Neural crest cell (in vitro differentiated cells): ENCODE measurements at regions not wholly inside any gene's neighbourhood (a gene's known extent, or its start where the extent isn't known, plus 50 kb on each side); places are given as distances from the start of the nearest gene placed in this dataset.

Source experiments
- DNase-seq: peaks from one replicate; pipeline ENCODE4 v3.0.0; 2021; ENCODE audit warnings: low read depth, mixed read lengths, low spot score
- H3K27ac Mint-ChIP-seq: one replicate; pipeline ENCODE4 v1.8.0; 2021; ENCODE audit warnings: mild to moderate bottlenecking, mixed read lengths; ENCODE audit not compliant: unreplicated experiment
- H3K27me3 Mint-ChIP-seq: 2 replicates; pipeline ENCODE4 v1.8.0; 2021; ENCODE audit warnings: low read depth, mild to moderate bottlenecking, mixed read lengths
- H3K36me3 Mint-ChIP-seq: 2 replicates; pipeline ENCODE4 v1.8.0; 2021; ENCODE audit warnings: low read depth, mild to moderate bottlenecking, mixed read lengths
- H3K4me1 Mint-ChIP-seq: 2 replicates; pipeline ENCODE4 v1.8.0; 2021; ENCODE audit warnings: mixed read lengths
- H3K4me3 Mint-ChIP-seq: one replicate; pipeline ENCODE4 v1.8.0; 2021; ENCODE audit warnings: mild to moderate bottlenecking, mixed read lengths
- H3K9me3 Mint-ChIP-seq: 2 replicates; pipeline ENCODE4 v1.8.0; 2021; ENCODE audit warnings: mixed read lengths
- TF ChIP-seq, protein P1 (sequence below): fragments of 200-600 bp; sonication (generic); conservative IDR thresholded peaks from 2 replicates; pipeline ENCODE4 v1.5.0; 2021; ENCODE audit warnings: antibody characterized with exemption, mild to moderate bottlenecking

DNA sequence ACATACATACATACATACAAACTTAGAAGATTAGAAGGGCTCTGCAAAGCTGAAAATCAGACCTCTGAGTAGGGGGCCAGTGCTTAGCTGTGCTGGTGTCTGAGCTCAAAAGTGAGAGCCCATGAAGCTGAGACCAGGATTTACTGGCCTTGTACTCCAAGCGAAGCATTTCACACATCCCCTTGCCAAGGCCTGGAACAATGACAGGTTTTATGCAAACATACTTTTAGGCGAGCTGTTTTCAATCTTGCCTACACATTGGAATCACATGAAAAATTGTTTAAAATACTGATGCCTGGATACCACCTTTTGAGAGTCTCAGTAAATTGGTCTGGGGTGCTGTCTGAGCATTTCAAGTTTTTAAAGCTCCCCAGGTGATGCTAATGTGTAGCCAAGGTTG, 80.9 kb upstream of the SRSF6 start:
- no peak overlapping the region for H3K27ac Mint-ChIP-seq
- no peaks in the 10 kb centered on the region for H3K36me3 Mint-ChIP-seq
- H3K4me3 Mint-ChIP-seq, result no peak overlapping the region
- no peak for DNase-seq
- TF ChIP-seq, protein P1, sequence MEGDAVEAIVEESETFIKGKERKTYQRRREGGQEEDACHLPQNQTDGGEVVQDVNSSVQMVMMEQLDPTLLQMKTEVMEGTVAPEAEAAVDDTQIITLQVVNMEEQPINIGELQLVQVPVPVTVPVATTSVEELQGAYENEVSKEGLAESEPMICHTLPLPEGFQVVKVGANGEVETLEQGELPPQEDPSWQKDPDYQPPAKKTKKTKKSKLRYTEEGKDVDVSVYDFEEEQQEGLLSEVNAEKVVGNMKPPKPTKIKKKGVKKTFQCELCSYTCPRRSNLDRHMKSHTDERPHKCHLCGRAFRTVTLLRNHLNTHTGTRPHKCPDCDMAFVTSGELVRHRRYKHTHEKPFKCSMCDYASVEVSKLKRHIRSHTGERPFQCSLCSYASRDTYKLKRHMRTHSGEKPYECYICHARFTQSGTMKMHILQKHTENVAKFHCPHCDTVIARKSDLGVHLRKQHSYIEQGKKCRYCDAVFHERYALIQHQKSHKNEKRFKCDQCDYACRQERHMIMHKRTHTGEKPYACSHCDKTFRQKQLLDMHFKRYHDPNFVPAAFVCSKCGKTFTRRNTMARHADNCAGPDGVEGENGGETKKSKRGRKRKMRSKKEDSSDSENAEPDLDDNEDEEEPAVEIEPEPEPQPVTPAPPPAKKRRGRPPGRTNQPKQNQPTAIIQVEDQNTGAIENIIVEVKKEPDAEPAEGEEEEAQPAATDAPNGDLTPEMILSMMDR, result no peak
- peaks cover 34% of the 10 kb centered on the region for H3K27me3 Mint-ChIP-seq
- peaks cover 4% of the 10 kb centered on the region for H3K9me3 Mint-ChIP-seq
- H3K4me1 Mint-ChIP-seq, result no peaks in the 10 kb centered on the region

DNA sequence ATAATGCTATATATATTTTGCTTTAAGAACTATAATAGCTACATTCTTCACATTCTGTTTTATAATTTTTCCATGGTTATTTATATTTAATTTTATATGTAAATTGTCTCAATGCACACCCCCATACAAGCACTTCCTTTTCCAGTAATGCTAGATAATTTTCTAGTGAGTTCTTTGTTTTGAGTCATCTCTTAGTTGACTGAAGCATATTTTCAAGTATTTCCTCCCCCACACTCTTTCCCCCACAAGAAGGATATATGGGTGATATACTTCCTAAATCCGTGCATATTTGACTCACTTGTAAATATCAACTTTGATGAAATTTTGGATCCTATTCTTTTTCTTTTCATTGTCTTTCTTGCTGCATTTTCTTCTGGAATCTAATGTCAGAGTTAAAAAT, 82.1 kb upstream of the SRSF6 start:
- Mint-ChIP-seq H3K9me3 (peaks cover 4% of the 10 kb centered on the region), H3K27me3 (peaks cover 34% of the 10 kb centered on the region), H3K4me1 (no peaks in the 10 kb centered on the region), H3K36me3 (no peaks in the 10 kb centered on the region), H3K27ac (no peak overlapping the region), H3K4me3 (no peak overlapping the region)
- no peak for DNase-seq
- TF ChIP-seq, protein P1, result no peak

DNA sequence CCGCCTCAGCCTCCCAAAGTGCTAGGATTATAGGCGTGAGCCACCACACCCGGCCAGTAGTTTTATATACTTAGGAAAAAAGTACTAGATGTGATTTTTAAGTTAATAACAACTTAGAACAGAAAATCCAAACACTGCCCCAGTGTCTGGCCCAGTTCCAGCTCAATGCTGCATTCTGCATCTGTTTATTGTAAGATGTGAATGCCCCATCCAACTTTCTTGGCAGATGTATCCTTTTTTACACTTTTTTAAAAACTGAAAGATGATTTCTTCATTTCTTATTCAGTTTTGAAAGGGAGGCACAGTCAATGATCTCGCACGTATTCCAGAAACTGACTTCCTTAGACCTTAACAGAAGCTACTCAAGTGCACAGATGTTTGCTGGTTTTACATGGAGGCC, 85.6 kb upstream of the SRSF6 start:
- DNase-seq, result no peak
- Mint-ChIP-seq H3K36me3 (no peaks in the 10 kb centered on the region), H3K27me3 (peaks cover 32% of the 10 kb centered on the region), H3K4me1 (no peaks in the 10 kb centered on the region), H3K4me3 (no peak overlapping the region), H3K27ac (no peak overlapping the region), H3K9me3 (no peaks in the 10 kb centered on the region)
- TF ChIP-seq, protein P1, result no peak

DNA sequence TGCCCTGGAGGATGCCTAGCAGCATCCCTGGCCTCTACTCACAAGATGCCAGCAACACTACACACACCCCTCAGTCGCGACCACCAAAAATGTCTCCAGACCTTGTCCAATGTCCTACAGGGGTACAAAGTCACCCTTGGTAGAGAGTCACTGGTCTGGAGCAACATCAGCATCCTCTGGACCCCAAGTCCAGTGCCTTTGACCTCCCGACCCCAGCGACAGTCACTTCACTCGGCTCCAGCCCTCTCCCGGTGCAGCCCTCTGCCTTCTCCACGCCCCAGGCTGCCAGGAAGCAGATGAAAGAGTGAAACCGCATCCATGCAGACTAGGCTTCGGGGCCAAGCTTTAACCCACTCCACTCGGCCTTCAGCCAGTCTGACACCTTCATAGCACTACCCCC, 92.0 kb upstream of the SRSF6 start:
- Mint-ChIP-seq H3K27me3 (peaks cover 12% of the 10 kb centered on the region), H3K36me3 (no peaks in the 10 kb centered on the region), H3K9me3 (no peaks in the 10 kb centered on the region), H3K4me3 (no peak overlapping the region), H3K4me1 (no peaks in the 10 kb centered on the region), H3K27ac (no peak overlapping the region)
- TF ChIP-seq, protein P1, result no peak
- DNase-seq, result no peak

DNA sequence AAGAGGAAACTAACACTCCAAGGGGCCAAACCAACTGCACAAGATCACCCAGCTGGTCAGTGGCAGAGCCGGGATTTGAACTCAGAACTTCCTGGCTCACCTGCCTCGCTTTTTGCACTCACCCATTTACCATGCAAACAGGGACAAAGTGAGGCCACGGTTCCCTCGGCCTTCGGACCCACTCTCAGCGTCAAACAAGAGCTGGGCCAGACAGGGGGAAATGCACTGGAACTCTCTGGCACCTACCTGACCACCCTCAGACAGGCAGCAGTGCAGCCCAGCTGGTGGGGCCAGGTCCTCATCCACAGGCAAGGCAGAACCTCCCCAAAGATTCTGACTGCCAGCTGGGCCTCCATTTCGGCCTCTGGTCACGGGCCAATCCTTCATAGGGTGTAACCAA, 93.7 kb upstream of the SRSF6 start:
- Mint-ChIP-seq H3K4me1 (no peaks in the 10 kb centered on the region), H3K27ac (no peak overlapping the region), H3K4me3 (no peak overlapping the region), H3K27me3 (peaks cover 7% of the 10 kb centered on the region), H3K36me3 (no peaks in the 10 kb centered on the region), H3K9me3 (no peaks in the 10 kb centered on the region)
- TF ChIP-seq, protein P1, result no peak
- DNase-seq, result no peak

DNA sequence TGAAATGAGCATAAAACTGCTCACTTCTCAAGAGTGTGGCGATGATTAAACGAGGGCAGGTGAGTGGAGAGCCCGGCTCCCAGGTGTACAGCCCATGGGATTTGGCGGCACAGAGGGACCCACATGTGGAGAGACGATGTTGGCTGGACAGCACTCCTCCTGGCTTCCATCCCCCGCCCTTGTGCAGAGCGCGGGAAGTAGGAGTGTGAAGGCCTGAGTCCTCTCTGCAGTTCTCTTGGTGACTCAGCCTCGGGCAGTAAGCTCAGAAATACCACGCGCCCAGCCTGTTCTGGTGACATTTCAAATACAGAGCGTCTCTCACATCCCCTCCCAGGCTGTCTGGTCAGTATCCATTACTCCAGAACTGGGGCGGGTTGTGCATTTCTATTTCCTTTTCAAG, 94.2 kb upstream of the SRSF6 start:
- Mint-ChIP-seq H3K9me3 (peaks cover 4% of the 10 kb centered on the region), H3K4me1 (no peaks in the 10 kb centered on the region), H3K27ac (peak overlapping the region; percentile 35), H3K27me3 (peaks cover 6% of the 10 kb centered on the region), H3K36me3 (no peaks in the 10 kb centered on the region), H3K4me3 (no peak overlapping the region)
- no peak for DNase-seq
- TF ChIP-seq, protein P1, result no peak
